GM19395 (cell line): ENCODE measurements at regions not wholly inside any gene's neighbourhood (a gene's known extent, or its start where the extent isn't known, plus 50 kb on each side); places are given as distances from the start of the nearest gene placed in this dataset.

Source experiments
- ATAC-seq: cut with Tn5 transposase; IDR thresholded peaks from one replicate; pipeline ENCODE4 v1.9.1; 2021; ENCODE audit warnings: mild to moderate bottlenecking, moderate library complexity; ENCODE audit not compliant: unreplicated experiment

DNA sequence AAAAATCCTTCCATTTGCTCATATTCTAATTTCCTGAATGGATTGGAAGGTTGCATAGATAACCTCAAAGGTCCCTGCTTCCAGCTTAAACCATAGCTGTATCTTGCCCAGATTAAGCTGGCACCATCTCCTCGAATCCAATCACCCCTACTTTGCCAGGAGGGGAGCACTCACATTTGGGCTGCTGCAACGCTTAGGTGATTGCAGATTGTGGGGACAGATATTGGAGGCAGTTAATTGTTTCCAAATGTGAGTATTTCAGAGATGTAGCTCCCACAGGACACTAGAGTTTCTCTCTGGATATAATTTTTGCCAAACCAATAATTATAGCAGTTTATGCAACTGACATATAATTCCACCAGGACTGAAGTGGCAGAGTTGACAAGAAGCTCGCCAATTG lies 53.5 kb upstream of the ACSL1 start:
- ATAC-seq, result no peak

DNA sequence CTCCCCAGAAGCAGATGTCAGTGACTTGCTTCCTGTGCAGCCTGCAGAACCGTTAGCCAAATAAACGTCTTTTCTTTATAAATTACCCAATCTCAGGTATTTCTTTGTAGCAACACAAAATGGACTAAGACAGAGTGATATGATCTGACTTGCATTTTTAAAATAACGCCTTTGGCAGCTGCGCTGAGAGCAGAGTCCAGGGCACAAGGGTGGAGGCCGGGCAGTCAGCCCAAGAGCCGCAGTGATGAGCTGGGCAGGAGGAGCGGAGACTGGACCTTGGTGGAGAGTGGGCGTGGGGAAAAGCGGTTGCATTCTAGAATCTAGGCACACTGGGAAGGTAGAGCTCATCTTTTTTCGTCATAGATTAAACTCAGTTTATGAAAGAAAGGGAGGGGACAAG lies 56.5 kb upstream of the ACSL1 start:
- no peak for ATAC-seq

DNA sequence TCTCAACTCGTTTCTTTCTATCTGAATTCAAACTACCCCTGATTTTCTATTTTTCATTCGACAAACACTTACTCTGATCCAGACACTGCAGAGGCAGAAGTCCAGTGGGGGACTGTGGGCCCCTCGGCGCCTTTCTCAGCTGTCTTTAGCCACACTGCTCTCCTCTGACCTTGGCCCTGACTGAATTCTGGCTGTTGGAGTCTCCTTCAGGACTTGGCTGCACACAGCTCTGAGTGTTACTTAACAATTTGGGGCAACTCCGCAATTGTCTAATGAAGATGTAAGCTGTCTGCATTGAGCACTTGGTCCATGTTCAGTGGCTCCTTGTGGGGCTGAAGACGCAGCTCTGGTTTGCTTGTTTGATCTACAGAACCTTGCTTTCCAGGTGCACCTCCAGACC lies 57.3 kb upstream of the ACSL1 start:
- ATAC-seq, result no peak

DNA sequence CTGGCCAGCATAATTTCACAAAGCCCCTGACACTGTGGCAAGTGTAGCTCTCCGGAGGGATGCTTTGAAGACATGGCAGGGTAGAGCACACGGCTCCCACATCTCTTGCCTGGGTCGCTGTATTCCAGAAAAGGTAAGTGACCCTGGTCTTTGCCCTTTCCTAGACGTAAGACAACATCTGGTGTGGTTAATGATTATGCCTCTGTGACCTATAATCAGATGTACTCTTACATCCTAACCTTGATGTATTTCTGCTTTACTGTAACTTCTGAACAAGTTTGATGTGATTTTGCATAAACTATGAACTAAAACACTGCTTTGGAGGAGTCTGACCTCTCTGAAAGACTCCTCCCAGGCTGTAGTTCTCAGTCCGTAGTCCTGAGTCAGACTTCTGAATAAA lies 59.1 kb upstream of the ACSL1 start:
- no peak for ATAC-seq

DNA sequence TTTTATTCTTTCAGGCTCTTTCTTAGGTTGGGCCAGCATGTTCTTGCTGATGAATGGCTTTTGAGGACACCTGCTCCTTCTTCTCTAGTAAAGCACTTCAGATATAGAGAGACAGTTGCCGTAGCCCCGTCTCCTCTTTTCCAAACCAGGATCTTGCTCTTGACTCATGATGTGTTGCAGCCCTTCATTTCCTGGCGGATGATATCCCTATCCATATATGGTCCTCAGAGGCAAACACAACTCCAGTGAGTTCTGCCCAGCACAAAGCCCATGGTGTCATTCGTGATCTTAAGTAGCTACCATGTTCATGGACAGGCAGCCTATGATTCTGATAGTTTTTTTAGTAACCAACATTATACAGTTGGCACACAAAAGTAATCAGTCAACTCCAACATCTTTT lies 59.8 kb upstream of the ACSL1 start:
- no peak for ATAC-seq

DNA sequence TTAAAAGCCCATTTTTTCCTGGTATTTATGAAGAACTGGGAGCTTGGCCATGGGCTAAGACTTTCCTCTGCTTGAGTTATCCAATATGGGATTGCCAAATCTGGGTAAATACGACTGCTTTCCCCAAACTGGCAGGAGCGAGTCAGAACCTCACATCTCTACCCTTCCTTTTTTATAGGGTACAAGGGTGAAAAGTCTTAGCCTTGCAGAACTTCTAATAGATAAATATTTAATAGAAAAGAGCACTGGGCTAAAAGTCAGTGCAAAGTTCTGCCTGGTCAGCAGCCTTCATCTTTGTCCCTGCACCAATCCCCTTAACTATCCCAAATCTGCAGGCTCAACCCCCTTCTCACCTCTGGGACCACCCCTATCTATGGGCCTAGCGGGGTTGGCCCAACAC lies 61.6 kb upstream of the ACSL1 start:
- no peak for ATAC-seq

DNA sequence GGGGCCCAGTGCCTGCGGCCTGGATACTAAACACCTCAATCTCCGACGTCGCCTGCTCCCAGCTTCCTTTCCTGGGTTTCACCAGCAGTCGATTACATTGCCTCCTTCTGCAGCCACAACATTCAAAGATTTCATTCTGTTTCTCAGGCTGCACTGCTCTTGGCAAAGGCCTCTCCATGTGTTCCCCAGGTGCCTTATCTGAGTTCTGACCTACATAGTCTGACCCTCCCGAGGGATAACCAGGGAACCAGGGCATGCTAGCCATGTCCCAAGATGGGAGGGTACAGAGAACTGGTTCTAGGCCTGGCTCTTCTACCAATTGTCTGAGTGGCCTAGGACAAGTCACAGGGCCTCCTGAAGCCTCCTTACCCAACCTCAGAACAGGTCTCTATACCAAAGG lies 62.2 kb upstream of the ACSL1 start:
- ATAC-seq, result no peak

DNA sequence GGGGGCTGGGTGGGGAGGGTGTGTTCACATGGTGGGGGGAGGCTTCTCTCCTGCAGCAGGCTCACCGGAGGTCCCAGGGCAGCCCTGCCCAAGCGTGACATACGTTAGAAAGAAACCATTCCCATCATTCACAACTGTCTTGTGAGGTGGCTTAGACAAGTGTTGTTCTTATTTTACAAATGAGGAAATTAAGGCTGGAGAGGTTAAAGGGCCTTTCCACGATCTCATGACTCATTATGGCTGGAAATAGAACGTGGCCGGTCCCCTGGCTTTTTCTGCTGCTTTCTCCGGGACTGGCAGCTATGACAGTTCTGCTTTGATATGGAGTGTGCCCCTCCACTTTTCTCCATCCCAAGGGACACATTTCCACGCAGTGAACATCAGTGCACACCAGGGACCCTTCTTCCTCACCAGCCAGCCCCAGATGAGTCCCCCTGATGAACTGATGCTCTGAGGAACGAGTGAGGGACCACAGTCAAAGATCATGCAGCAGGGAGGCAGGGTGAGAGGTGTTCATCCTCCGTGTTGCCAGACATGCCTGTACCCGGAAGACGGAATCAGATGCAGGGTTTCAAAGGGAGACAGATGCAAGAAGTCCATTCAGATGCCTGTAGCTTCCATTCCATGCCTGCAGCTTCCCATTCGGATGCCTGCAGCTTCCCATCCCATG lies 64.0 kb upstream of the ACSL1 start:
- no peak for ATAC-seq

DNA sequence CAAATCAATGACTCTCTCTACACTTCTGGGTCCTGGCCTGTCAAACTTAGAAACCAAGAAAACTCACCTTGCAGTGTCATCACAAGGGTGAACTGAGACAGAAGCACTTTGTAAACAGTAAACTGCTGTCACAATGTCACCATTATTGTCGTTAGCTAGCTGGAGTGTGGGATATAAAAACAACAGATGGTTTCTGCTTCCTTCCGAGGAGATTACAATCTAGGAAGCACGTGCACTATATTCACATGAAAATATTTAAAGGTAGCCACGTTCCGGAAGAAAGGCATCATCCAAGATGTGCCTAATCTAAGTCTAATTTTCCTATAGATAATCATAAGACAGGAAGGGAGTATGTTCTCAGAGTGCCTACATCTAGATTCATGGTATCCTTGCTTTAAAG lies 64.7 kb upstream of the ACSL1 start:
- no peak for ATAC-seq

DNA sequence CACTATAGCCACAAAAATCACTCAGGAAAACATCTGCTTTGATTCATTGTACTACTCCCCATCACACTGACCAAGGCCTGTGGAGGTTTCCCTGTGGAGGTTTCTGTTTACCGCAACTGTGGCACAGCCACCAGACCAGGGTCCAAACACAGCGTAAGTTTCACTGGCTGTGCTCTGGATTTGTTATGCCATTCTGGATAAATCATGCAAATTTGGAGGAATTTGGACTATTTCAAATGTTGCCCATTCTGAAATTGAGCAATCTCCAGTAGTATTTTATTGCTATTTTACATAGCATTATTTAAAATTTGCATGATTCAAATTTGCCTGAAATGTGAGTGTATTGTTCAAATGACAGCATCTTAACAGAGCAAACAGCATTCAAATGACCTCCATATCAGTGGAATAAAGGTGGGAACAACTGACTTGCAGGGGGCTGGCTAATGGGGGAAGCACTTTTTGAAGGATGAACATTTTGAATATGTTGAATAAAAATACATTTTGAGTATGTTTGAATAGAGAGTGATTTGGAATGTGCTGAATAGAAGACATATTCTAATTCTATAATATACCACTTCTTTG lies 66.1 kb upstream of the ACSL1 start:
- ATAC-seq, result no peak

DNA sequence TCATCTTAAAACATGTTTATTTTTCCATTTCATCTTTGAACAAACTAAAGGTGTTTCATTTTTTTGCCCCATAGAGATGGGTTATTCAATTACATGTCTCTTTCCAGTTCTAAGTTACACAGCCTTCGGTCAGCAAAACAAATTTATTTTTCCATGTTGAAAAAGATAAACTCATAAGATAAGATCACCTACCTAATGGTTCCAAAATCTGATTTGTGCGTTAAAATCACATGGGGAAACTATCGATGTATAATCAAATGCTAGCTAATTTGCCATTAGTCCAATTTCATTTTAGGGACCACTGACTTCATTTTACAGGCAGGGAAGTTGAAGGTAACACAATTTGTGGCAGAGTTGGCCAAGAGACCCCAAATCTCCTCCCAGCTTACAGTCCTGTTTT lies 67.2 kb upstream of the ACSL1 start:
- no peak for ATAC-seq

DNA sequence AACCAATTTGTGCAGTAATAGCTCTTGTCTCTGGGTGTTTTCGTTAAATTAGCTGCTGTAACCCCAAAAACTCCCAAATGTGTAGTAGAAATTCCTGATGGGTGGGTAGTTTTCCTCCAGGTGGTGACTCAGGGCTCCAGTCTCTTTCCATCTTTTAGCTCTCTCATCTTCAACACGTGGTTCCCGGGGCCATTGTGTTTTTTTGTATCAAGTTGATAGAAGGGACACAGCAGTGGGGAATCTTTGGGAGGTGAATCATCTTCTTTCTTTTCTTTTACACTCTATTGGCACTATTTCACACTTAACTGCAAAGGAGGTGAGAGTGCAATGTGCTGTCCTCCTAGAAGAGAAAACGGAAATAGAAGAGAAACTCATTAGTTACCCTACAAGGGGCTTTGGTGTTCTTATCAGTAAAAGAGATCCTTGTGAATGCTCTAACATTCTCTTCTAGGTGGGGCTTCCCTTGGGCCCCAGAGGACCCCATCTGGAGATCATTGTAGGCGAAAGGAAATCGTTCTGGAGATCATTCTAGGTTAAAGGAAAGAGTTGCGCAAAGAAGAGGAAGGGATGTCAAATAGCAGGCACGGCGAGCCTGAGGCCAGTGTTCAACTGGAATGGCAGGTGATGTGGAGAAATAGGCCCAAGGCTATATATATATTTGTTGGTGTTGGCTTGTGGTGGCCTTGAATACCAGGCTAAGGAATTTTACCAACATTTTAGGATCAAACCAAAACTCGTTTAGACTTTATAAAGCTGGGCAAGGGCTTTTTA lies 68.2 kb upstream of the ACSL1 start:
- ATAC-seq, result no peak

DNA sequence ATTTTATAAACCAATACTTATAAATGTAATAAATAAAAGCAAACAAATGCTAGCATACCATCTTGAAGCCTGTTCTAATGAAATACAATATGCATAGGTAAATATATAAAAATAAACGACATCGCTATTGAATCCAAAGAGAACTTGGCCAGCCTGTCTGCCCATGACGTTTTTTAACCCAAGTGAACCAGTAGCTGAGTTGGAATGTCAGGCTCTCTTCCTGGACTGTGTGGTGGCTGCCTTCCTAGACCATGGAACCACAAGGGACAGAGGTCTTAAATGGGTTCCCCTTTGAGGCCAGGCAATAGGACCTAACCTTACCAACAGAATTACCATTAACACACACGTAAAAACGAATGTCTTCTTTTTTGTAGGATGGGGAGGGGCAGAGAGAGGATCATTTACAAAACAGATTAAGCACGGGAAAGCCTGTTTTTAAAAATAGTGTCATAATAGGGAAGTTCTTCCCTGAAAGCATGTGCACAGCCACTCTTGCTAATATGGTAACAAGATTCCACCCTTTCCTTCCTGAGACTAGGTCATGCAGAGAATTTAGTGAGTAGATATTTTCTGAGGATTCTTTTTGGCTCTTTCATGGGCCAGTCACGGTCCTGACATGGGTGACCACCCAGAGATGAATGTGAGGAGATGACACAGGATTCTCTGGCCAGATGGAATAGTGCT lies 69.4 kb upstream of the ACSL1 start:
- ATAC-seq, result no peak

DNA sequence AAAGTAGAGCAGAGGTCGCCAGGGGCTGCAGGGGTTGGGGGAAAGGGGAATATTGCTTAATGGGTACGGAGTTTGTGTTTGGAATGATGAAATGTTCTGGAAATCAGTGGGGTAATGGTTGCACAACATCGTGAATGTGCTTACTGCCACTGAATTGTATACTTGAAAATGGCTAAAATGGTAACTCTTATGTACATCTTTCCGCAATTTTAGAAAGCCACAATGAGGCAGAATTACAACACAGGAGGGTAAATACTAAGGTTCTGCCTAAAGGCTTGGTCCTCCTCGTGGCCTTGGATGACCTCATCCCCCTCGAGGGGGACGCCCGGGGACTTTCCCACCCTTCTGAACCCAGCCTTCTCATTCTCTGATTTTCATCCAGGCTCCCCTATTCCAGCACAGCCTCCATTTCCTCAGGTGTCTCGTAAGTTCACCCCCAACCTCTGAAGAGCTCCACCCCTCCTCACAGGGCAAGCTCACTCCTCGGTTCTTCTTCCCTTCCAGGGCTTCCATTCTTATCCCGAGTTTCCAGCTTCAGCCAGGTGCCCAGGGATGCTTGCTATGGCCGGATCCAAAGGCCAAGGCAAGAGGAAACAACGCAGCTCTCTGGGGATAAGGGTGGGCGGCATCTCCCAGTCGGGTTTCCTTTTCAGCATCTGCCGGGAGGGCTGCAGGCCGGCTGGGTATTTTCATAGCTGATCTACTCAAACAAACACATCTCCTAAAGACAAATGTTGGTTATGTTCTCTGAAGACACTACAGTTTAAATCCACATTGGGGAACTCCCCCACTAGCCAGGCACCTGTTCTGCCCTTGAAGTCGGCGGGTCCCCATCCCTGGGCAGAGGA lies 71.3 kb upstream of the ACSL1 start:
- peak; percentile 79 for ATAC-seq

DNA sequence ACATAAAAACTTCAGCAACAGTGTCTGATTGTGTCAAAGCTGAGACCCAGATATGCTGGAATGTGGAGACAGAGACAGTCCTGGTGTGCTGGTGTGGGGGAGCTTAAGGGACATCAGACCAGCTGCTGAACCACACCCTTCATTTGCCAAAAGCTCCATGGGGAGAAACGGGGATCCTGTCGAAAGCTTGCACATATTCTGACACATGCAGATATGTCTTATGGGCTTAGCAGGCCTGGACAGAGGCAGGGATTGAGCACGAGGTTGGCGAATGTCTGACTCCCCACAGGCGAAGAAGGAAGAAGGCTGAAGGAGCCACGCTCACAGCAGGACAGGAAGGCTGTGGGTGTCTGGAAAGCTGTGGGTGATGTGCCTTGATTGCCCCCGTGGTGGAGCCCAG lies 72.1 kb upstream of the ACSL1 start:
- no peak for ATAC-seq

DNA sequence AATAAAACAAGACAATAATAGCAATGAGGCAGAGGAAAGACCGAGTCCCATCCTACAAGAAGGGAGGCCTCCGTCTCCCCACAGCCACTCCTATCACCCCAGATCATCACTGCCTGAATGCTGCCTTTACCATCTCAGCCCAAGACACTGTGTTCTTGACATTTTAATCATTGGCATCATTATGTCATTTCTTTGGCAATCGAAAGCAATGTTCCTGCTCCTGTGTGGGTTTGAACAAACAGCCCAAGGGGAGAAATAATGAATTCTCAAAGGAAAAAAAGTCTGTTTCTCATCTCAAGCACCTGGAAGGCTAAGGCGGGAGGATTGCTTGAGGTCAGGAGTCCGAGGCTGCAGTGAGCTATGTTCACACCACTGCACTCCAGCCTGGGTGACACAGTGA lies 73.0 kb upstream of the ACSL1 start:
- no peak for ATAC-seq

DNA sequence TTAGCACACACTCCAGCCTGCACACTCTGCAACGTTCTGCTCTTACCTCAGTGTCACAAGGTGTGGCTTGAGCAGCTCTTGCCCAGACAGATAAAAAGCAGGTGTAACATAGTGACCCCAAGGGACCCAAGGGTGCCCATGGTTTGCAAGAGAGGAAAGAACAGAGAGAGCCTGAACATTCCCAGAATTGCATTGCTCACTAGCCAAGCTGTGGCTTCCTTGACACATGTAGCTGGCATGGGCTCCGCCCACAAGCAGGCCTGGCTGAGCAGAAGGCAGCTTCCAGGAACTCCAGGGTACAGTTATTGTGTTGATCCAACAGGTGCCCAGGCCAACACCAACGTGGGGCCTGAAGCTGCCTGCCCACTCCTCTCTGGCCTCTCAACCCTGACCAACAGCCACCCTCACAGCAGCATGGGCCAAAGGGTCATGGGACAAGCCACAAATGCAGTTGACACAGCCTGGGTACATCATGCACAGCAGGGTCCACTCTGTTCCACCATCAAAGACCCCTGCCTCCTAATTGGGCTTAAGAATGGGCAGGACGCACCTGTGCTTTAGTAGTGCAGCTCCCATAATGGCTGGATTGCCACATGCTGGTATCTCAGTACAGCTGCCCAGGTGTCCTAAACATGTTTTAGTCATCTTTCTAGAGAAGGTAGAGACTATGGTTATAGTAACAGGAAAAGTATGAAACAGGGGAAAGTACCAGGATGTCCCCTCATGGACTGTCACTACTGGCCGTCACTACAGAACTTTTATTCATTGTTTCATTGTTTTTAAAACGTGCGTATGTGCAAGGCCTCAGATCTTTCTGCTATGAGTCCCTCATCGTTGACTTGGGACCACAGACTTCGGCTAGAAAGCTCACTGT lies 73.7 kb upstream of the ACSL1 start:
- ATAC-seq, result no peak

DNA sequence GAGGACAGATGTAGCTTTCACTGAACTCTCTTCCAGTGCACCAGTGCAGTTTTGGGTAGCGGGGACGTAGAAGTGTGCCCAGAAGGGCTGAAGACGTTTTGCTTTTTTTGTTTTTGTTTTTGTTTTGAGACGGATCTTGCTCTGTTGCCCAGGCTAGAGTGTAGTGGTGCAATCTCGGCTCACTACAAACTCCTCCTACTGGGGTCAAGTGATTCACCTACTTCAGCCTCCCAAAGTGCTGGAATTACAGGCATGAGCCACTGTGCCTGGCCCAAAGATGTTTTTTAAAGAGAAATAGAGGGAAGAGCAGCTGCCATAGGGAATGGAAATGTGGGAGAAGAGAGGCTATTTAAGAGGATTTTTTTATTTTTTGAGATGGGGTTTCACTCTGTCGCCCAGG lies 74.4 kb upstream of the ACSL1 start:
- ATAC-seq, result no peak

DNA sequence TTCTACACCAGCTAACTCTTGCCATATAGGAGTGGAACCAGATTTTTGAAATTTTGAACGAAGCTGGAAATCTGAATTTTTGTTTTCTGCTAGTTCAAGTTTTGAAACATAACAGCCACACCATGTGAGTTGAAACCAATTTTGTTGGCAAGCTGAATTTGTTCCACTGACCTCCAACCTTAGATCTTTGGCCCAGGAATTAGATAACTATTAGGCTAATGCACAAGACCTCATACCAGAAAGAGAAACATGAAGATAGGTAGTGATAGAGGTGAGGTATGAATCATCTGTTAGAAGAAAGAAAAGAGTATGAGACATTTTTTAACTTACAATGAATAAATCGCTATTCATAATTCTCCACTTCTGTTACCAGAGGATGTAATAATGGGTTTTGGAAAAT lies 76.8 kb upstream of the ACSL1 start:
- no peak for ATAC-seq

DNA sequence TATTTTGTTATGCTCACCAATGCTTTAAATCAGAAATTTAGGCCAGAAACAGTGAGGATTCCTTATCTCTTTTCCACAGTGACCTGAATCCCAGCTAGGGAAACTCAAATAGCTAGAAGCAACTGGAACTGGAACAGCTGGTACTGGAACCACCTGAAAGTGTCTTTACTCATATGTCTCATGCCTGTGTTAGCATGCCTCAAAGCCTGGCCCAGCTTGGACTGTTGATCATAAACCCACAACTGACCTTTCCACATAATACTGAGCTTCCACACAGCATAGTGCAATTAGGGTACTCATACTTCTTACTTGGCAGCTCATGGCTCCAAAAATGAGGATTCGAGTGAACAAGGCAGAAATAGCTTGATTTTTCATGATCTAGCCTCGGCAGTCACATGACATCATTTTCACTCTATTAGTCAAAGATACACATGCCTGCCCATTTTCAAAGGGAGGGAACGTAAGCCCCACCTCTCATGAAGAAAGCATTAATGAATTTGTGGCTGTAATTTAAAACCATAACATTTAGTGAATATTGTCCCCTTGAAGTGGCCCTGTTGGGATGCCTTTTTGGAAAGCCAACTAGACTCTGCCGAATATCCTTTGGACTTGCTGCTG lies 80.8 kb upstream of the ACSL1 start:
- no peak for ATAC-seq
